Skeletal muscle satellite cell (primary cell): ENCODE measurements at regions not wholly inside any gene's neighbourhood (a gene's known extent, or its start where the extent isn't known, plus 50 kb on each side); places are given as distances from the start of the nearest gene placed in this dataset.

Experiments
- H3K27me3 ChIP-seq: 2 replicates; pipeline ENCODE4 v1.7.0; 2013; ENCODE audit warnings: low read length; ENCODE audit not compliant: control insufficient read depth, insufficient read depth
- H3K36me3 ChIP-seq: 2 replicates; pipeline ENCODE4 v1.7.0; 2013; ENCODE audit warnings: mild to moderate bottlenecking, control low read depth, low read length; ENCODE audit not compliant: insufficient read depth
- H3K4me1 ChIP-seq: 2 replicates; pipeline ENCODE4 v1.7.0; 2013; ENCODE audit warnings: low read length; ENCODE audit not compliant: control insufficient read depth, insufficient read depth
- H3K4me2 ChIP-seq: 2 replicates; pipeline ENCODE4 v1.7.0; 2013; ENCODE audit warnings: mild to moderate bottlenecking, low read length
- H3K4me3 ChIP-seq: 2 replicates; pipeline ENCODE4 v1.7.0; 2013; ENCODE audit warnings: low read length
- H3K9ac ChIP-seq: 2 replicates; pipeline ENCODE4 v1.7.0; 2013; ENCODE audit warnings: mild to moderate bottlenecking, low read depth, low read length, moderate library complexity
- H3K9me3 ChIP-seq: replicated peaks from 2 replicates; pipeline ENCODE4 v1.7.0; 2013; ENCODE audit warnings: mild to moderate bottlenecking, control low read depth, low read length

DNA sequence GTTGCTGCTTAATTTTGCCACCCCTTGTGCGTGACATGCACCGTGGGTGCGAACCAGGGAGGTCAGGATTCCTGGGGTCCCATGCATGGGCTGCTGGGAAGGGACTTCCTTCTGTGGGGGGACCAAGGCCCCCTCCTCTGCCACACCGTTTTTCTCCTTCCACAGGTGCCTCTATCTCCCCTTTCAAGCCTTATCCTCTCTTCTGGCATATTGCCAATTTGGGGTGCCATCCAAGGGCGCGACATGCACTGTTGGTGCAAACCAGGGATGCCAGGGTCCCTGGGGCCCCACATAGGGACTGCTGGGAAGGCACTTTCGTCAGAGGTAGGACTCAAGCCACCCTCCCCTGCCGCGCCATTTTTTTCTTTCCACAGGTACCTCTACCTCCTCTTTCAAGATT is 289.0 kb downstream of the ALG10 start:
- no peak overlapping the region for H3K4me2 ChIP-seq
- no peaks in the 10 kb centered on the region for H3K4me1 ChIP-seq
- H3K4me3 ChIP-seq, result no peak overlapping the region
- peaks cover 23% of the 10 kb centered on the region for H3K9me3 ChIP-seq
- no peaks in the 10 kb centered on the region for H3K27me3 ChIP-seq
- H3K9ac ChIP-seq, result no peak overlapping the region
- no peaks in the 10 kb centered on the region for H3K36me3 ChIP-seq

DNA sequence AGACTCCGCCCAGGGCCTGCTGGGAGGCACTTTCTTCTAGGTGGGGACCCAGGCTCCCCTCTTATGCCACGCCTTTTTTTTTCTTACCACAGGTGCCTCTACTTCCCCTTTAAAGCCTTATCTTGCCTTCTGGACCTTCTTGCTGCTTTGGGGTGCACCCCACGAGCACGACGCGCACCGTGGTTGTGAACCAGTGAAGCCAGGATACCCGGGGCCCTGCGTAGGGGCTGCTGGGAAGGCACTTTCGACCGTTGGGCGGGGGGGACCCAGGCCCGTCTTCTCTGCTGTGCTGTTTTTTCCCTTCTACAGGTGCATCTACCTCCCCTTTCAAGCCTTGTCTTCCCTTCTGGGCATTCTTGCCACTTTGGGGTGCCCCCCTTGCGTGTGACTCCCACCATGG is 305.4 kb downstream of the ALG10 start:
- Histone ChIP-seq H3K9ac (no peak overlapping the region), H3K4me3 (no peak overlapping the region), H3K4me1 (no peaks in the 10 kb centered on the region), H3K4me2 (no peak overlapping the region), H3K27me3 (no peaks in the 10 kb centered on the region), H3K36me3 (no peaks in the 10 kb centered on the region), H3K9me3 (peaks cover 22% of the 10 kb centered on the region)

DNA sequence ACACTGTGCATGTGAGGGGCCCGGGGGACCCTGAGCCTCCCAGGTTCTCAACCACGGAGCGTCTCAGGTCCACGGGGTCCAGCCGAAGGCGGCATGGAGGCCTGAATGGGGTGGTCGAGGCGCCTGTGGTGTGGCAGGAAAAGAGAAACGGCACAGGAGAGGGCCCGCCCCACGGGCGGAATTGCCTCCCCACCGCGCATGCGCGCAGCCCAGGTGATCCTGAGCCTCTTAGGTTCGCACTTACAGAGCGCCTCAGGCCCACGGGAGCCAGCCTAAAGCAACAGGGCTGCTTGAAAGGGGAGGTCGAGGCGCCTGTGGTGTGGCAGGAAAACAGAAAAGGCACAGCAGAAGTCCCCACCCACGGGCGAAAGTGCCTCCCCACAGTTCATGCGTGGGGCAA is 311.0 kb downstream of the ALG10 start:
- Histone ChIP-seq H3K9me3 (peaks cover 12% of the 10 kb centered on the region), H3K9ac (no peak overlapping the region), H3K4me1 (no peaks in the 10 kb centered on the region), H3K4me3 (no peak overlapping the region), H3K4me2 (no peak overlapping the region), H3K27me3 (no peaks in the 10 kb centered on the region), H3K36me3 (no peaks in the 10 kb centered on the region)

DNA sequence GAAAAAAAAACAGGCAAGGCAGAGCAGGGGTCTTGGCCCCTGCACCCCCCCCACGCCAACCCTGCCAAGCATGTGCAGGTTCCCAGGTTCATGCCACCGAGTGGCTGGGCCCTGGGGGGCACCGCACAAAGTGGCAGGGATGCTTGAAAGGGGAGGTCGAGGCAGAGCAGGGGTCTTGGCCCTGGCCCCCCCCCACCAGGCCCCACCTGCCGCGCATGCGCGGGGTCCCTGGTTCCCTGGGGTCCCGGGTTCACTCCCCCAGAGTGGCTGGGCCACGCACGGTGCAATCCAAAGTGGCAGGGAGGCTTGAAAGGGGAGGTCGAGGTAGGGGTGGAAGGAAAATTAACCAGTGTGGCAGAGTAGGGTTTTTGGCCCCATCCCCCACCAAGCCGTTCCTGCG is 312.2 kb downstream of the ALG10 start:
- Histone ChIP-seq H3K4me2 (no peak overlapping the region), H3K4me1 (no peaks in the 10 kb centered on the region), H3K27me3 (no peaks in the 10 kb centered on the region), H3K36me3 (no peaks in the 10 kb centered on the region), H3K9me3 (peaks cover 12% of the 10 kb centered on the region), H3K4me3 (no peak overlapping the region), H3K9ac (no peak overlapping the region)

DNA sequence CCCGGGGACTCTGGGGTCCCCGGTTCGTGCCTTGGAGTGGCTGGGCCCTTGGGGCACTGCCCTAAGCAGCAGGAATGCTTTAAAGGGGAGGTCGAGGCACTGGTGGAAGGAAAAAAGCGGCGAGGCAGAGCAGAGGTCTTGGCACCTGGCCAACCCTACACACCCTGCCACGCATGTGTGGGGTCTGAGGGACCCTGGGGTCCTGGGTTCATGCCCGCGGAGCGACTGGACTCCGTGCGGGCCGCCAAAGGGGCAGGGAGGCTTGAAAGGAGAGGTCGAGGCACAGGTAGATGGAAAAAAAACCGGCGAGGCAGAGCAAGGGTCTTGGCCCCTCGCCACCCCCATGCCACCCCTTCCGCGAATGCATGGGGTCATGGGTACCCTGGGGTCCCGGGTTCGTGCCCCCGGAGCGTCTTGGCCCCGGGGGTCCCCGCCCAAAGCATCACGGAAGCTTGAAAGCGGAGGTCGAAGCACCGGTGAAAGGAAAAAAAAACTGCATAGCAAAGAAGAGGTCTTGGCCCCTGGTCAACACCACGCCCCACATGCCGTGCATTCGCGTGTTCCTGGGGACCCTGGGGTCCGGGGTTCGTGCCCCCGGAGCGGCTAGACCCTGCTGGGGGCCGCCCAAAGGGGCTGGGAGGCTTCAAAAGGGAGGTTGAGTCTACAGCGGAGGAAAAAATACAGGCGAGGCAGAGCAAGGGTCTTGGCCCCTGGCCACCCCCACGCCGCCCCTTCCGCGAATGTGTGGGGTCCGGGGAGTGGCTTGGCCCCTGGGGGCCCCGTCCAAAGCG is 312.9 kb downstream of the ALG10 start:
- Histone ChIP-seq H3K4me3 (no peak overlapping the region), H3K4me2 (no peak overlapping the region), H3K4me1 (no peaks in the 10 kb centered on the region), H3K9me3 (peaks cover 10% of the 10 kb centered on the region), H3K36me3 (no peaks in the 10 kb centered on the region), H3K9ac (no peak overlapping the region), H3K27me3 (no peaks in the 10 kb centered on the region)

DNA sequence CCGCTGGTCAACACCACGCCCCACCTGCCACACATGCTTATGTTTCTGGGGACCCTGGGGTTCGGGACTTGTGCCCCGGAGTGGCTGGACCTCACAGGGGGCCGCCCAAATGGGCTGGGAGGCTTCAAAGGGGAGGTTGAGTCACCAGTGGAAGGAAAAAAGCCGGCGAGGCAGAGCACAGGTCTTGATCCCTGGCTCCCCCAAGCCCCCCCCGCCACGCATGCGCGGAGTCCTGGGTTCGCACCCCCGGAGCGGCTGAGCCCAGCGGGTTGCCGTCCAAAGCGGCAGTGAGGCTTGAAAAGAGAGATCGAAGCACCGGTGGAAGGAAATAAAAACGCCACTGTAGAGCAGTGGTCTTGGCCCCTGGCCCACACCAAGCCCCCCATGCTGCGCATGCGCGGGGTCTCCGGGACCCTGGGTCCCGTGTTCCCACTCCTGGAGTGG is 313.5 kb downstream of the ALG10 start:
- Histone ChIP-seq H3K9me3 (peaks cover 9% of the 10 kb centered on the region), H3K27me3 (no peaks in the 10 kb centered on the region), H3K36me3 (no peaks in the 10 kb centered on the region), H3K4me1 (no peaks in the 10 kb centered on the region), H3K9ac (no peak overlapping the region), H3K4me3 (no peak overlapping the region), H3K4me2 (no peak overlapping the region)

DNA sequence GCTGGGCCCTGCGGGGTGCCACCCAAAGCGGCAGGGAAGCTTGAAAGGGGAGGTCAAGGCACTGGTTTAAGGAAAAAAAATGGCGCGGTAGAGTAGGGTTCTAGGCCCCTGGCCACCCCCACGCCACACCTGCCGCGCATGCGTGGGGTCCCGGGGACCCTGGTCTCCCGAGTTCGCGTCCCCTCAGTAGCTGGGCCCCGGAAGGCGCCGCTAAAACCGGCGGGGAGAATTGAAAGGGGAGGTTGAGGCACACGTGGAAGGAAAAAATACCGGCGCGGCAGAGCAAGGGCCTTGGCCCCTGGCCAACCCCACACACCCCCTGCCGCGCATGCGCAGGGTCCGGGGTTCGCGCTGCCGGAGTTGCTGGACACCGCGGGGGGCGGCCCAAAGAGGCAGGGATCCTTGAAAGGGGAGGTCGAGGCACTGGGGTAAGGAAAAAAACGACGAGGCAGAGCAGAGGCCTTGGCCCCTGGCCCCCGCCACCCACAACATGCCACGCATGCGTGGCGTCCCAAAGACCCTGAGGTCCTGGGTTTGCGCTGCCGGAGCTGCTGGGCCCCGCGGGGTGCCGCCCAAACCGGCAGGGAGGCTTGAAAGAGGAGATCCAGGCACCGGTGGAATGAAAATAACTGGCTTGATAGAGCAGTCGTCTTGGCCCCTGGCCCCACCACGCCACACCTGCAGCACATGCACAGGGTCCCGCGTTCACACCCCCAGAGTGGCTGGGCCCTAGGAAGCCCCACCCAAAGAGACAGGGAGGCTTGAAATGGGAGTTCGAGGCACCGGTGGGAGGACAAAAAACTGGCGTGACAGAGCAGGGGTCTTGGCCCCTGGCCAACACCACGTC is 314.5 kb downstream of the ALG10 start:
- Histone ChIP-seq H3K9me3 (peaks cover 5% of the 10 kb centered on the region), H3K27me3 (no peaks in the 10 kb centered on the region), H3K36me3 (no peaks in the 10 kb centered on the region), H3K4me3 (no peak overlapping the region), H3K4me2 (no peak overlapping the region), H3K9ac (no peak overlapping the region), H3K4me1 (no peaks in the 10 kb centered on the region)

DNA sequence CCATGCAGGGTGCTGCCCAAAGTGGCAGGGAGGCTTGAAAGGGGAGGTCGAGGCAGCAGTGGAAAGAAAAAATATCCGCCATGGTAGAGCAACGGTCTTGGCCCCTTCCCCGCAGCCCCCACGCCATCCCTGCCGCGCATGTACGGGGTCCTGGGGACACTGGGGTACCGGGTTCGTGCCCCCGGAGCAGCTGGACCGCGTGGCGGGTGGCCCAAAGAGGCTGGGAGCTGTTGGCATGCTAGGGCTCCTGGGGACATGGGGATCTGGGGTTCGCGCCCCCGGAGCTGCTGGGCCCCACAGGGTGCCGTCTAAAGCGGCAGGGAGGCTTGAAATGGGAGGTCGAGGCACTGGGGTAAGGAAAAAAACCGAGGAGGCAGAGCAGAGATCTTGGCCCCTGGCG is 316.5 kb downstream of the ALG10 start:
- Histone ChIP-seq H3K36me3 (no peaks in the 10 kb centered on the region), H3K9me3 (peaks cover 2% of the 10 kb centered on the region), H3K4me2 (no peak overlapping the region), H3K9ac (no peak overlapping the region), H3K4me3 (no peak overlapping the region), H3K4me1 (no peaks in the 10 kb centered on the region), H3K27me3 (no peaks in the 10 kb centered on the region)

DNA sequence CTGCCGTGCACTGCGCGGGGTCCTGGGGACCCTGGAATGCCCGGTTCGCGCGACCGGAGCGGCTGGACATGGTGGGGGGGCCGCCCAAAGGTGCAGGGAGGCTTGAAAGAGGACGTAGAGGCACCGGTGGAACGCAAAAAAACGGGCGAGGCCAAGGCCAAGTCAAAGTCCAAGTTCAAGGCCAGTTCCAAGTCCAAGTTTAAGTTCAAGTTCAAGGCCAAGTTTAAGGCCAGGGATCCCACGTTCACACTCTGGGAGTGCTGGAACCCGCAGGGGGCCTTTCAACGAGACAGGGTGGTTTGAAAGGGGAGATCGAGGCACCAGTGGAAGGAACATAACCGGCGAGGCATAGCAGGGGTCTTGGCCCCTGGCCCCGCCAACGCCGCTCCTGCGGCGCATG is 317.6 kb downstream of the ALG10 start:
- Histone ChIP-seq H3K9me3 (no peaks in the 10 kb centered on the region), H3K27me3 (no peaks in the 10 kb centered on the region), H3K4me3 (no peak overlapping the region), H3K4me1 (no peaks in the 10 kb centered on the region), H3K4me2 (no peak overlapping the region), H3K36me3 (no peaks in the 10 kb centered on the region), H3K9ac (no peak overlapping the region)

DNA sequence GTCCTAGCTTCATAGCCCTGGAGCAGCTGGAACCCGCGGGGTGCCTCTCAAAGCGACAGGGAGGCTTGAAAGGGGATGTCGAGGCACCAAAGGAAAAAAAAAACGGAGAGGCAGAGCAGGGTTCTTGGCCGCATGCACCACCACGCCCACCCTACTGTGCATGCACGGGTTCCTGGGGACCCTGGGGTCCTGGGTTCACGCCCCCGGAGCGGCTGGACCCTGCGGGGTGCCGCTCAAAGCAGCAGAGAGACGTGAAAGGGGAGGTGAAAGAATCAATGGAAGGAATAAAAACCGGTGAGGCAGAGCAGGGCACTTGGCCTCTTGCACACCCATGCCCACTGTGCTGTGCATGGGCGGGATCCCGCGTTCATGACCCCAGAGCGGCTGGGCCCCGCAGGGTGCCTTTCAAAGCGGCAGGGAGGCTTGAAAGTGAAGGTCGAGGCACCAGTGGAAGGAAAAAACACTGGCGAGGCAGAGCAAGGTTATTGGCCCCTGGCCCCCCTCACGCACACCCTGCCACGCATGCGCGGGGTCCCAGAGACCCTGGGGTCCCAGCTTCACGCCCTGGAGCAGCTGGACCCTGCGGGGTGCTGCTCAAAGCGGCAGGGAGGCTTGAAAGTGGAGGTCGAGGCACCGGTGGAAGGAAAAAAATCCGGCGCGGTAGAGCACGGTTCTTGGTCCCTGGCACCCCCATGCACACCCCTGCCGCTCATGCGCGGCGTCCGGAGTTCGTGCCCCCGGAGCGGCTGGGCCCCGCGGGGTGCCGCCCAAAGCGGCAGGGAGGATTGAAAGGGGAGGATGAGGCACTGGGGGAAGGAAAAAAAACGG is 318.5 kb downstream of the ALG10 start:
- no peak overlapping the region for H3K9ac ChIP-seq
- no peaks in the 10 kb centered on the region for H3K36me3 ChIP-seq
- no peak overlapping the region for H3K4me2 ChIP-seq
- no peaks in the 10 kb centered on the region for H3K9me3 ChIP-seq
- H3K4me3 ChIP-seq, result no peak overlapping the region
- no peaks in the 10 kb centered on the region for H3K27me3 ChIP-seq
- H3K4me1 ChIP-seq, result no peaks in the 10 kb centered on the region

DNA sequence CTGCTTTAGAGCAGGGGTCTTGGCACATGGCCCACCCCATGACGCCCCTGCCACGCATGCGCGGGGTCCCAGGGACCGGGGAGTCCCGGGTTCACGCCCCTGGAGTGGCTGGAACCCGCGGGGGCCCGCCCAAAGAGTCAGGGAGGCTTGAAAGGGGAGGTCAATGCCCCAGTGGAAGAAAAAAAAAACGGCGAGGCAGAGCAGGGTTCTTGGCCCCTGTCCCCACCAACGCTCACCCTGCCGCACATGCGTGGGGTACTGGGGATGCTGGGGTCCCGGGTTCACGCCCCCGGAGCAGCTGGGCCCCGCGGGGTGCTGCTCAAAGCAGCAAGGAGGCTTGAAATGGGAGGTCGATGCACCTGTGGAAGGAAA is 319.1 kb downstream of the ALG10 start:
- H3K9ac ChIP-seq, result no peak overlapping the region
- H3K9me3 ChIP-seq, result no peaks in the 10 kb centered on the region
- H3K27me3 ChIP-seq, result no peaks in the 10 kb centered on the region
- no peak overlapping the region for H3K4me2 ChIP-seq
- H3K4me3 ChIP-seq, result no peak overlapping the region
- H3K36me3 ChIP-seq, result no peaks in the 10 kb centered on the region
- H3K4me1 ChIP-seq, result no peaks in the 10 kb centered on the region
